OCI-LY7 (cell line): ENCODE measurements at regions not wholly inside any gene's neighbourhood (a gene's known extent, or its start where the extent isn't known, plus 50 kb on each side); places are given as distances from the start of the nearest gene placed in this dataset.

Experiments used
- CTCF ChIP-seq: fragments of 200-600 bp; sonication (generic); conservative IDR thresholded peaks from 2 replicates; pipeline ENCODE4 v1.5.1; 2014; ENCODE audit warnings: mild to moderate bottlenecking, antibody characterized with exemption, low read length, moderate library complexity, mixed read lengths
- EZH2phosphoT487 ChIP-seq: fragments of 200-600 bp; sonication (generic); IDR thresholded peaks from 2 replicates; pipeline ENCODE4 v1.6.1; 2018; ENCODE audit warnings: low read depth, borderline replicate concordance, mild to moderate bottlenecking, mixed run types, antibody characterized with exemption, low read length, moderate library complexity, mixed read lengths

- TF ChIP-seq CTCF, result no peak
- no peak for TF ChIP-seq EZH2phosphoT487
Observed at GRCh38 chr21:22552390-22552789, 1554.2 kb downstream of the NCAM2 start.
